ENCODE measurements at regions not wholly inside any gene's neighbourhood (a gene's known extent, or its start where the extent isn't known, plus 50 kb on each side); places are given as distances from the start of the nearest gene placed in this dataset.

DNA sequence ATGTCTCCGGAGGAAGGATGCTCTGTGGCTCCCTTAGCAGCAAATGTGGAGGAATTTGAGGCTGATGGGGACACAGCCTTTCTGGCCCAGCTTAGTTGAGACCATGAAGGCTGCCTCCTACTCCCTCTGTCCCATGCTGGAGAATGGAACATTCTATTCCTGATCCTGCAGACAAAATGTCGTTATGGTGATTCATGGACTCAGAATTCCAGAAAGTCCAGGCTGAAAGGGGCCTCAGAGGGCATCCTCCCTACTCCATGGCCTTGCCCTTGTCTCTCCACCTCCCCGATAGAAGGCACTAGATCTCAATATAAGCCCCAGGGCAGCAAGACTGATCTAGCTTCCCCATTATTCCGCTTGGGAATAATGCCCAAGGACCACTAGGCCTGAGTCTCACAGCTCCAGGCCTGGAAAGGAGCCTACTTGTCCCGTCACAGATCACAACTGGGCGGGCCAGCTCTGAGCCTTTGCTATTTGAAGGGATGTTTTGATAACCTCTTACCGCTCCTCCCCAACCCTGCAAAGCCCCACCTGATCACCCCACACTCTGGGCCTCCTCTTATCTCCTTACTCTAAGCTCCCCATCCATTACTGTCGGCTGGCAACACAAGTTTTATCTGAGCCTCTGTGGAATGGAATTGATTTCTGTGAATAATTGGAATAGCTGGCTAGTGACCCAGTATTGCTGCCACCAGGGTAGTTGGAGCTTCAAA lies 52.8 kb upstream of the TRABD2B start:
- TF ChIP-seq POLR2A (IDR thresholded peaks at IDR 0.05) (no peak), POLR2AphosphoS5 (IDR thresholded peaks at IDR 0.05; ENCODE audit: insufficient read depth in 1 of 2, low read depth in 1 of 2) (no peak)
- TF ChIP-seq, protein P1, sequence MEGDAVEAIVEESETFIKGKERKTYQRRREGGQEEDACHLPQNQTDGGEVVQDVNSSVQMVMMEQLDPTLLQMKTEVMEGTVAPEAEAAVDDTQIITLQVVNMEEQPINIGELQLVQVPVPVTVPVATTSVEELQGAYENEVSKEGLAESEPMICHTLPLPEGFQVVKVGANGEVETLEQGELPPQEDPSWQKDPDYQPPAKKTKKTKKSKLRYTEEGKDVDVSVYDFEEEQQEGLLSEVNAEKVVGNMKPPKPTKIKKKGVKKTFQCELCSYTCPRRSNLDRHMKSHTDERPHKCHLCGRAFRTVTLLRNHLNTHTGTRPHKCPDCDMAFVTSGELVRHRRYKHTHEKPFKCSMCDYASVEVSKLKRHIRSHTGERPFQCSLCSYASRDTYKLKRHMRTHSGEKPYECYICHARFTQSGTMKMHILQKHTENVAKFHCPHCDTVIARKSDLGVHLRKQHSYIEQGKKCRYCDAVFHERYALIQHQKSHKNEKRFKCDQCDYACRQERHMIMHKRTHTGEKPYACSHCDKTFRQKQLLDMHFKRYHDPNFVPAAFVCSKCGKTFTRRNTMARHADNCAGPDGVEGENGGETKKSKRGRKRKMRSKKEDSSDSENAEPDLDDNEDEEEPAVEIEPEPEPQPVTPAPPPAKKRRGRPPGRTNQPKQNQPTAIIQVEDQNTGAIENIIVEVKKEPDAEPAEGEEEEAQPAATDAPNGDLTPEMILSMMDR (IDR thresholded peaks at IDR 0.05): no peak

Measured in vagina (tissue), 2 donors.